GM04503 (cell line): ENCODE measurements at regions not wholly inside any gene's neighbourhood (a gene's known extent, or its start where the extent isn't known, plus 50 kb on each side); places are given as distances from the start of the nearest gene placed in this dataset.

Experiments used
- DNase-seq: peaks from one replicate; pipeline ENCODE4 v3.0.0-alpha.2; 2012; ENCODE audit warnings: low read depth

GRCh38 chr20:40770564-40771307 is 81.7 kb upstream of the MAFB start:
- DNase-seq, result no peak

GRCh38 chr20:40771308-40771610 is 82.2 kb upstream of the MAFB start:
- DNase-seq, result no peak

- DNase-seq, result no peak
Observed at GRCh38 chr20:40771848-40772511, 82.9 kb upstream of the MAFB start.

- no peak for DNase-seq
Observed at GRCh38 chr20:40773376-40773775, 84.3 kb upstream of the MAFB start.

DNA sequence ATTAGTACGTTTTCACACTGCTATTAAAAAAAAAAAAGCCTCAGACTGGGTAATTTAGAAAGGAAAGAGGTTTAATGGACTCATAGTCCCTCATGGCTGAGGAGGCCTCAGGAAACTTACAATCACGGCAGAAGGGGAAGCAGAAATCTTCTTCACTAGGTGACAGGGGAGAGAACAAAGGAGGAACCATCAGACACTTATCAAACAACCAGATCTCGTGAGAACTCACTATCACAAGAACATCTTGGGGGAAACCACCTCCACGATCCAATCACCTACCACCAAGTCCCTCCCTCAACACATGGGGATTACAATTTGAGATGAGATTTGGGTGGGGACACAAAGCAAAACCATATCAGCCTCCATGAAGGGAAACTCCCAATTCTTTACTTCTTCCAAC is 85.2 kb upstream of the MAFB start:
- no peak for DNase-seq

DNA sequence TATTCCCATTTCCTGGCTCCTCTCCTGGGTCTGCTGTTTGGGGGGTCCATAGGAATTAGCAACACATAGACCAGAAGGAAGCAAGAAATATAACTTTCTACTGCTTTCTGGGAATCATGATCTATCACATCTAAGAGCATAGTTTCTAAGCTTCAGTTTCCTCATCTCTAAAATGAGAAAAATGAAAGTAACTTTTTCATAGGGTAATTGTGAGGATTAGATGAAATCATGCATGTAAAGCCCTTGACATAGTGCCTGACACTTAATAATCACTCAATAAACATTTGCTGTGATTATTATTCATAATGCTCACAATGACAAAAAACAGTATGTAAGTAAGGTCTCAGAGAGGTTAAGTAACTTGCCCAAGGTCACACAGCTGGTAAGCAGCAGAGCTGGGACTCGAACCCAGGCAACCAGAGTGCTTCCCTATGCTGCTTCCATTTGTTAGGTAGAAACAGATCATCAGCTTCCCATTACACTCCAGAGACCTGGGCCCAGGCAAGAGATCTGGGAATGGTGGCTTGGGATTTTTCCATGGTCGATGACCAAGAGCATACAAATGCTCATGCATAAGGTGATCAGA is 86.6 kb upstream of the MAFB start:
- no peak for DNase-seq

GRCh38 chr20:40776466-40777457 is 87.7 kb upstream of the MAFB start:
- DNase-seq, result no peak

GRCh38 chr20:40777653-40778052 is 88.6 kb upstream of the MAFB start:
- no peak for DNase-seq

DNA sequence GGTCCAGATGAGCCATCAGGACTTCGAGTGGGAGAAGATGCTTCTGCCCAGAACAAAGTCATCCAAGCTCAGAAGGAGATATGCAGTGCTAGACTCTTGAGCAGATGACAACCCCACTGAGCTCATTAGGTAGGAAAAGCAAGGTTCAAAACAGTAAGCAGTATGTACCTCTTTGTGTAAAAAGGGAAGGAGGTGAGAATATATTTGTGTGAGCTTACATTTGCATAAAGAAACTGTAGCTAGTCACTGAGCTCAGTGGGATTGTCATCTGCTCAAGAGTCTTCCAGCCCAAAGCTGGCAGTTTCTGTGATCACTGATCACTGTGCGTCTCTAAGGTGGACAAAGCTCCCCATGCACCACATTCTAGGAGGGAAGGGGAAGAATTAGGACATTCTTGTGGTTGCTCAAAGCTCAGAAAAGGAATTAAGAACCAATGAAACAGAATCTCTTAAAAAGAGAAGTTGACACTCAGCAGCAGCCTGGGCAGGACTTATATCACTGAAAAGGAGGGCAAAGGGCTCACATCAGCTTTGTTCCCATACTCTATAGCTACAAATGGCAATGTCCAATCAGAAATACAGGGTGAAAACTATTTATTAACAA is 90.0 kb upstream of the MAFB start:
- DNase-seq, result no peak

DNA sequence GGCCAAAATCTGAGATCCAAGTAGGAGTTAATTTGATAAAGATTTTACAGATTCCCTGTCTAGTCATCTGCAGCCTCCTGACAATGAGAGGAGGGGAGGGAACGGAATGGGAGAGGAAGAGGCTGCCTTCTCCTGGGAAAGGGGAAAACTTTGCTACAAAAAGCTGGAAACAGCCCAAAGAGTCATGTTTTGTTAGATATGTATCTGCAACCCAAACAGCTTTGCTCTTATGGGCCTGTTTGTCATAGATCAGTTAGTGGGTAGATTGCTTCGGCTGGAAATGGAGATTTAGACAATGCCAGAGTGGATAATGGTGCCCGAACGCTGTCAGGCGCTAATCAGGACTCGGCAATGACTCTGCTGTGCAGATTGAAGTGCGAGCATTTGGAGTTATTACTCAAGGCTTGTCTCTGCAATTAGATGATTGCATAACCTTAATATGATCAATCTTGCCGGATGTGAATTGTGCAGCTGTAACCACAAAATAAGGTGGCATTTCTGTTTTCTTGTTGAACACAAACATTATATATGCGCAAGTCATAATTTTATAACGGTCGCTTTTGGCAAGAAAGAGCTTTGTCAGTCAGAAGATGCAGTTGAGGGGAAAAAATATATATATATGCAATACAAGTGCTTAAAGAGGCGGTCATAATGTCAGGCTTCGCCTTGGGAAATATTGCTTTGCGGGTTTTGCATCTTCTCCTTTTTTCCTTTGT is 92.4 kb upstream of the MAFB start:
- no peak for DNase-seq

DNA sequence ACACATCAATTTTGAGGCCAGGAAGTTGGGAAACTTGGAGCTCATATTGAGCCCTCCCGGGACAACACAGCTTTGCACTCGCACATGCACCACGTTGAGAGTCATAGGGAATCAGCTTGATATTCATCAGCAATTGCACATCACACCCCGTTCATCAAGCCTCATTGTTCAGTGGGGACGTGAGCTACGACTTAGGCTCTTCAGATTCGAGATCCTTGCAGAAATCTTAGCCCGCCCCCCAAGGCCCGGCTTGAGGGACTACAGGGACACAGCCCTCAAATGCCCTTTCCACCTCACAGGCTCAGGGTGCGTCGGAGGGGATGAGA is 93.0 kb upstream of the MAFB start:
- no peak for DNase-seq

- DNase-seq, result no peak
Observed at GRCh38 chr20:40785346-40785745, 96.3 kb upstream of the MAFB start.

GRCh38 chr20:40786336-40786735 is 97.3 kb upstream of the MAFB start:
- DNase-seq, result no peak

DNA sequence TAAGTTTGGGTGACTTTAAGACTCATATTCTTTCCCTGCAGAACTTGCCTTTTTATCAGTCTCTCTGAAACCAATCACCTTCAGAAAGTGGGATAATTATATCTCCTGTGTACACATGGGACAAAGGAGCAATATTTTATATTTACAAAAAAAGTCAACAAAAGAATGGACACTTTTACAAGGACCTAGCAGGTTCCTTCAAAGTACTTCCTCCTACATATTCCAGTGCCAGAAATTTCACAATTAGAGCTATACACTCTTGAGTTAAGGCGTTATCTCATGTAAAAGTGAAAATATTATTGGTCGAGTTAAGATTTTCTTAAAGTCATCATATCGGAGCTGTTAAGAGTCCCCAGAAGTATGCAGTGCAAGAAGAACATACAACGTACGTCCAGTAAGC is 98.9 kb upstream of the MAFB start:
- DNase-seq, result no peak

GRCh38 chr20:40797425-40797824 is 108.4 kb upstream of the MAFB start:
- DNase-seq, result no peak

DNA sequence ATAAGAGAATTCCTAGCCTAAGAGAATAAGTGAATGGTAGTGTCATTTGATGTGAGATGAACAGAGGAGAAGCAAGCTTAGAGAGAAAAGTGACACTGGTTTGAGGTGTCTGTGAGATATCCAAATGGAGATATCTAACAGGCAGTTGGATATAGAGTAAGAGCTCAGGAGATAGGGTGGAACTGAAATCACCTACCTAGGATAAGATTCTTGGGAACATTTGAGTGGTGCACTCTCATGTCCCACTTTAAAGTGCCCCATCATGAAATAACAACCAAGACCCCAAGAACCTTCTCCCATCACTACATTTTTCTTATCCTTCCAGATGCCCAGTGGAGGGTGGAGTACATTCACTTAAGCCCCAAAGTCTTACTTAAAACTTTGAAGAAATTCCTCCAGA is 109.0 kb upstream of the MAFB start:
- DNase-seq, result no peak

GRCh38 chr20:40802886-40803285 is 113.8 kb upstream of the MAFB start:
- no peak for DNase-seq

DNA sequence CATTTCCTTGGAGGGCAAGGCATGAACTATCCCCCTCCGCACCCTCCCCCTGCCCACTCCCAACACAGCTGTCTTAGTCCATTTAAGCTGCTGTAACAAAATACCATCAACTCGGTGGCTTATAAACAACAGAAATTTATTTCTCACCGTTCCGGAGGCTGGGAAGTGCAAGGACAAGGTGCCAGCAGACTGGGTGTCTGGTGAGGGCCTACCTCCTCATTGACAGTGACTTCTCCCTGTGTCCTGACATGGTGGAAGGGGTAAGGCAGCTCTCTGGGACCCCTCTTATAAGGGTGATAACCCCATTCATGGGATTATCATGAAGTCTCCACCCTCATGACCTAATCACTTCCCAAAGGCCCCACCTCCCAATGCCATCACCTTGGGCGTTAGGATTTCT is 114.3 kb upstream of the MAFB start:
- no peak for DNase-seq

- no peak for DNase-seq
Observed at GRCh38 chr20:40805592-40805991, 116.6 kb upstream of the MAFB start.

DNA sequence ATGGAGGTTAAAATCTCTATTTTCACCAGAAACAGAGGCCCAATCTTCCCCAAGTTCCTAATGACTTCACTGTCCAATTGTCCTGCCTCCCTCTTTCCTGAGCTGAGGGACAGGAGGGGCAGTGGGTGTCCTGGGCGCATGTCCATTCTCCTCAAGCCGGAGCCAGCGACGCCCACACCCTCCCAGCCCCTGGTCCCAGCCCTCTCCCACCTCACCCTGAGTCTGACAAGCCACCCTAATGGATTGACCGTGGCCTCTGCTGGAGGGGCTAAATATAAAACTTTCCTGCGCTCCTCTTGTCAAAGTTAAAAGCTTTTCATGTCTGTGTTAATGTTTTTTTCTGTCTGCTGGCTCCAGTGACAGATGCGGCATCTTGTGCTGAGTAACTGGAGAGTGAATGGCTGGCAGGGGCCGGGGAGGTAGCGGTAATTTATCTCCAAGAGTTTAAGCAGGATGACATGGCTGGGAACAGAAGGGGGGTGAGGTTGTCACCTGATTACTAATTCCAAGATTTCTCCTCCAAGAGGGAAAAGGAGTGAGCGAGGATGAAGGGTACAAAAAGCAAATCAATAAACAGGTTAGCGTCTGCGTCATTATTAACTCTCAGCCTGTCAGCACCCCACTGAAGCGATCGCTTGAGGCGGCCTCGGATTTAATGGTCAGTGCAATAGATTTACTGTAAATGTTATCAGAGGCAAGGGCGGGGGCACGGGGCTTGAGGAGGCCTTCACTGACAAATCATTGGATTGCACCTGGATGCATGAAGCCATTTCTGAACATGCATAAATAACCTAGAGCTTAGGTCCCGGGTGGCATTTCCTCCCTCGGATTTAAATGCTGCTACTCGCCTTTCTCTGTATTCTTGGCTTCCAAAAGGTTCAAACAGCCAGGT is 118.1 kb upstream of the MAFB start:
- no peak for DNase-seq

- DNase-seq, result no peak
Observed at GRCh38 chr20:40807821-40808170, 118.8 kb upstream of the MAFB start.
